SU-DHL-6 (cell line): ENCODE measurements at regions not wholly inside any gene's neighbourhood (a gene's known extent, or its start where the extent isn't known, plus 50 kb on each side); places are given as distances from the start of the nearest gene placed in this dataset.

Experiments used
- H2AFZ ChIP-seq: fragments of 200-600 bp; sonication (generic); 2 replicates; pipeline ENCODE4 v1.6.1; 2014; ENCODE audit warnings: low read depth, mild to moderate bottlenecking, moderate library complexity, mixed read lengths, antibody characterized with exemption, low read length; ENCODE audit not compliant: severe bottlenecking
- H3F3A ChIP-seq: fragments of 200-600 bp; shearing (Covaris generic); 2 replicates; pipeline ENCODE4 v1.6.0; 2016; ENCODE audit warnings: antibody characterized with exemption, mild to moderate bottlenecking; ENCODE audit not compliant: insufficient read depth
- H3K27ac ChIP-seq: fragments of 200-600 bp; sonication (generic); 2 replicates; pipeline ENCODE4 v1.5.1; 2016; ENCODE audit warnings: low read depth, mild to moderate bottlenecking, low read length, moderate library complexity, mixed read lengths
- H3K27me3 ChIP-seq: fragments of 200-600 bp; sonication (generic), shearing (Covaris generic); 2 replicates; pipeline ENCODE4 v1.6.0; 2014; ENCODE audit warnings: mild to moderate bottlenecking, low read length
- H3K36me3 ChIP-seq: fragments of 200-600 bp; sonication (generic); 2 replicates; pipeline ENCODE4 v1.6.1; 2014; ENCODE audit warnings: mild to moderate bottlenecking, low read length, mixed read lengths
- H3K4me2 ChIP-seq: fragments of 300-600, 200-600 bp; shearing (Covaris generic), sonication (generic); 2 replicates; pipeline ENCODE4 v1.6.0; 2014; ENCODE audit warnings: low read length, low read depth, mild to moderate bottlenecking; ENCODE audit not compliant: poor library complexity, severe bottlenecking
- H3K4me3 ChIP-seq: fragments of 200-600 bp; sonication (generic); 2 replicates; pipeline ENCODE4 v1.5.1; 2014; ENCODE audit warnings: antibody characterized with exemption, low read length, mild to moderate bottlenecking, mixed read lengths; ENCODE audit not compliant: insufficient read depth, poor library complexity, severe bottlenecking
- H3K79me2 ChIP-seq: fragments of 200-600 bp; sonication (generic); 2 replicates; pipeline ENCODE4 v1.6.1; 2014; ENCODE audit warnings: mild to moderate bottlenecking, low read length, moderate library complexity; ENCODE audit not compliant: insufficient read depth
- H3K9ac ChIP-seq: fragments of 200-600 bp; sonication (generic); 2 replicates; pipeline ENCODE4 v1.7.0; 2014; ENCODE audit warnings: mild to moderate bottlenecking, low read length
- H3K9me2 ChIP-seq: fragments of 200-600 bp; sonication (generic); replicated peaks from 2 replicates; pipeline ENCODE4 v1.6.1; 2014; ENCODE audit warnings: low read length; ENCODE audit not compliant: insufficient read depth
- H3K9me3 ChIP-seq: fragments of 200-600 bp; sonication (generic); 2 replicates; pipeline ENCODE4 v1.6.1; 2014; ENCODE audit warnings: low read length, mixed read lengths; ENCODE audit not compliant: insufficient read depth
- H4K20me1 ChIP-seq: fragments of 200-600 bp; sonication (generic); 2 replicates; pipeline ENCODE4 v1.6.1; 2014; ENCODE audit warnings: low read depth, mild to moderate bottlenecking, antibody characterized with exemption, low read length, moderate library complexity, mixed read lengths
- CTCF ChIP-seq: fragments of 200-600 bp; sonication (generic); IDR thresholded peaks from one replicate; pipeline ENCODE4 v1.5.1; 2017; ENCODE audit warnings: antibody characterized with exemption, mild to moderate bottlenecking, low read length, moderate library complexity; ENCODE audit not compliant: insufficient read depth, poor library complexity, severe bottlenecking
- EZH2phosphoT487 ChIP-seq: fragments of 200-600 bp; sonication (generic), shearing (Covaris generic); conservative IDR thresholded peaks from 2 replicates; pipeline ENCODE4 v1.6.1; 2018; ENCODE audit warnings: mild to moderate bottlenecking, antibody characterized with exemption, low read length, moderate library complexity, mixed read lengths

GRCh38 chr7:25314094-25314730 is 85.9 kb upstream of the NPVF start:
- Histone ChIP-seq H3K4me2 (no peak overlapping the region), H3K79me2 (no peaks in the 10 kb centered on the region), H4K20me1 (no peaks in the 10 kb centered on the region), H3K9ac (no peak overlapping the region), H3K4me3 (no peak overlapping the region), H3K27ac (no peak overlapping the region), H3K27me3 (no peaks in the 10 kb centered on the region), H3K36me3 (no peaks in the 10 kb centered on the region), H3K9me3 (no peaks in the 10 kb centered on the region), H3F3A (no peaks in the 10 kb centered on the region), H3K9me2 (no peaks in the 10 kb centered on the region), H2AFZ (no peak overlapping the region)
- TF ChIP-seq EZH2phosphoT487, result no peak
- no peak for TF ChIP-seq CTCF

GRCh38 chr7:25314731-25315267 is 86.5 kb upstream of the NPVF start:
- no peak overlapping the region for H3K4me2 ChIP-seq
- no peaks in the 10 kb centered on the region for H3K27me3 ChIP-seq
- H3F3A ChIP-seq, result no peaks in the 10 kb centered on the region
- TF ChIP-seq EZH2phosphoT487 (no peak), CTCF (no peak)
- no peak overlapping the region for H3K27ac ChIP-seq
- H3K9me3 ChIP-seq, result no peaks in the 10 kb centered on the region
- H4K20me1 ChIP-seq, result no peaks in the 10 kb centered on the region
- H2AFZ ChIP-seq, result no peak overlapping the region
- no peaks in the 10 kb centered on the region for H3K9me2 ChIP-seq
- H3K79me2 ChIP-seq, result no peaks in the 10 kb centered on the region
- H3K4me3 ChIP-seq, result no peak overlapping the region
- H3K9ac ChIP-seq, result no peak overlapping the region
- no peaks in the 10 kb centered on the region for H3K36me3 ChIP-seq

- no peak overlapping the region for H3K9ac ChIP-seq
- H3K9me3 ChIP-seq, result no peaks in the 10 kb centered on the region
- no peaks in the 10 kb centered on the region for H3K36me3 ChIP-seq
- H3K79me2 ChIP-seq, result no peaks in the 10 kb centered on the region
- H3F3A ChIP-seq, result no peaks in the 10 kb centered on the region
- no peak for TF ChIP-seq EZH2phosphoT487
- no peak for TF ChIP-seq CTCF
- no peak overlapping the region for H3K27ac ChIP-seq
- H3K4me2 ChIP-seq, result no peak overlapping the region
- H4K20me1 ChIP-seq, result no peaks in the 10 kb centered on the region
- H3K4me3 ChIP-seq, result no peak overlapping the region
- no peaks in the 10 kb centered on the region for H3K9me2 ChIP-seq
- no peaks in the 10 kb centered on the region for H3K27me3 ChIP-seq
- H2AFZ ChIP-seq, result no peak overlapping the region
Observed at GRCh38 chr7:25316366-25316765, 88.1 kb upstream of the NPVF start.
